ENCODE measurements at regions not wholly inside any gene's neighbourhood (a gene's known extent, or its start where the extent isn't known, plus 50 kb on each side); places are given as distances from the start of the nearest gene placed in this dataset.

GRCh38 chr6:164072240-164072666, 657.7 kb downstream of the QKI start:
- BruUV-seq (replicated peaks) = no TSS peak
- Histone ChIP-seq H2AFZ (ENCODE audit: low read depth, low read length) (no peak overlapping the region), H3K4me1 (replicated peaks in 1 of 2; ENCODE audit: control insufficient read depth in 2 of 2, insufficient read depth in 2 of 2, low read length in 2 of 2) (no peaks in the 10 kb centered on the region), H3K4me2 (ENCODE audit: insufficient read depth, low read length) (no peak overlapping the region), H3K27ac (ENCODE audit: extremely low read depth, low read depth, low read length) (no peak overlapping the region), H3K9ac (ENCODE audit: insufficient read depth in 1 of 2, low read depth in 2 of 2, low read length in 2 of 2) (no peak overlapping the region), H3K27me3 (ENCODE audit: control insufficient read depth in 2 of 2, insufficient read depth in 2 of 2, low read length in 2 of 2) (peaks cover 0 to 4% of the 10 kb centered on the region in 2 experiments; a peak in 2 of 5 replicates), H3K36me3 (ENCODE audit: control insufficient read depth, insufficient read depth, low read length) (no peaks in the 10 kb centered on the region), H3K4me3 (no peak overlapping the region), H4K20me1 (replicated peaks; ENCODE audit: control insufficient read depth, insufficient read depth, low read length) (no peaks in the 10 kb centered on the region), H3K9me1 (ENCODE audit: control insufficient read depth, insufficient read depth, low read length) (no peaks in the 10 kb centered on the region), H3K9me3 (replicated peaks; ENCODE audit: control insufficient read depth, insufficient read depth, low read depth, low read length) (peaks cover 5% of the 10 kb centered on the region; the same call in 1 of the 2 replicates), H3K79me2 (ENCODE audit: control insufficient read depth, insufficient read depth, low read length) (no peaks in the 10 kb centered on the region)
- intact Hi-C loops (cut with micrococcal nuclease) (no loop called here), in situ Hi-C loops (cut with MboI) (no loop called here)
- no peak for FAIRE-seq
- ATAC-seq = no peak
- WGBS (ENCODE audit: insufficient coverage, low coverage, missing lambda C conversion rate) = 0% methylated on average over 2 of the region's 2 CpGs
- ChIA-PET CTCF (ENCODE audit: low intra/inter-chr PET ratio) (no interaction called here), POLR2A (no interaction called here)
- no peak for TF ChIP-seq ATF3 (IDR thresholded peaks at IDR 0.05)
- no peak for TF ChIP-seq ATF3 (CRISPR knock-in tag; conservative IDR thresholded peaks at IDR 0.05)
- no peak for TF ChIP-seq PRMT5 (CRISPR knock-in tag; IDR thresholded peaks at IDR 0.05)
- TF ChIP-seq CEBPG (CRISPR knock-in tag; IDR thresholded peaks at IDR 0.05) = no peak
- 0 out of 4 replicates have a peak, but pooled peaks of 1 of the 2 experiments have one; percentile 41 for TF ChIP-seq CEBPG (tag; conservative IDR thresholded peaks at IDR 0.05 in 1 of 2, IDR thresholded peaks at IDR 0.05 in 1 of 2)
- TF ChIP-seq NR4A1 (CRISPR knock-in tag; IDR thresholded peaks at IDR 0.05) = no peak
- no peak for TF ChIP-seq NR4A1 (tag; IDR thresholded peaks at IDR 0.05)
- no peak for TF ChIP-seq ZNF444 (CRISPR knock-in tag; IDR thresholded peaks at IDR 0.05)
- TF ChIP-seq HMG20B (CRISPR knock-in tag; IDR thresholded peaks at IDR 0.05) = no peak
- no peak for TF ChIP-seq ZNF589 (CRISPR knock-in tag; IDR thresholded peaks at IDR 0.05; ENCODE audit: low read depth)
- TF ChIP-seq CHAMP1 (IDR thresholded peaks at IDR 0.05) = no peak
- no peak for TF ChIP-seq TEAD2 (tag; IDR thresholded peaks at IDR 0.05)
- TF ChIP-seq CEBPB (tag; IDR thresholded peaks at IDR 0.05) = peak; percentile 26; the same call in 1 of the 2 replicates
- TF ChIP-seq FOXA1 (IDR thresholded peaks at IDR 0.05; ENCODE audit: borderline replicate concordance) = no peak
- no peak for TF ChIP-seq ZNF280B (CRISPR knock-in tag; IDR thresholded peaks at IDR 0.05)
- DNase-seq (ENCODE audit: extremely low read depth in 1 of 4, low spot score in 3 of 4) = no peak

Data from K562 (cell line).